Kidney epithelial cell (primary cell): ENCODE measurements at regions not wholly inside any gene's neighbourhood (a gene's known extent, or its start where the extent isn't known, plus 50 kb on each side); places are given as distances from the start of the nearest gene placed in this dataset.
"Not testable (repeated sequence)": the region's sequence is repeated elsewhere in the genome, so short reads cannot be mapped to it uniquely, and the experiment has no call there.

Experiments used
- DNase-seq: peaks from one replicate; pipeline ENCODE4 v3.0.0-alpha.2; 2010; ENCODE audit warnings: low read depth
- H3K27me3 ChIP-seq: 2 replicates; pipeline ENCODE4 v1.6.0; 2011; ENCODE audit warnings: low read length; ENCODE audit not compliant: control insufficient read depth, insufficient read depth
- H3K36me3 ChIP-seq: 2 replicates; pipeline ENCODE4 v1.5.1; 2011; ENCODE audit warnings: low read length; ENCODE audit not compliant: control insufficient read depth, insufficient read depth
- H3K4me3 ChIP-seq: 2 replicates; pipeline ENCODE4 v1.5.1; 2011; ENCODE audit warnings: low read depth, mild to moderate bottlenecking, control low read depth, low read length
- CTCF ChIP-seq: IDR thresholded peaks from 2 replicates; pipeline ENCODE4 v1.5.1; 2011; ENCODE audit warnings: mild to moderate bottlenecking, moderate library complexity, low read length, control low read depth, inconsistent platforms; ENCODE audit not compliant: insufficient read depth, poor library complexity, severe bottlenecking

DNA sequence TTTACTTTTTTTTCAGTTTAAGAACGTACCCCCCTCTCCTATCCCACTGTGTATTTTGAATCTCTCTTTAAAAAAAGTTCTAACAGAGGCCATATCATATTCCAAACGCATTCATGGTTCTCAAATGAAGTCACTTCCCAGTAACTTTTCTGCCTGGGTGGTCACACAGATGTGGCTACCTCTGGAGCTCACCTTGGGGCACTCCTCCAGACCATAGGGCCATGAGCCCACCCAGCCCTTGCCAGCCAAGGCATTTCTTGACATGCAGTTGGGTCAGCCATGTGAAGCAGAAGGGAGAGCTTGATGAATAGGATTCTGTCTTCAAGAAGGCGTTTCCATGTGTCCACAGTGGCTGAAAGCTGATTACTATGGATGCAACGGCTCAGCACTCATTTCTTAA is 239.3 kb downstream of the RAB11FIP2 start:
- H3K27me3 ChIP-seq = no peaks in the 10 kb centered on the region
- DNase-seq = no peak
- H3K36me3 ChIP-seq = no peaks in the 10 kb centered on the region
- H3K4me3 ChIP-seq = no peak overlapping the region
- no peak for TF ChIP-seq CTCF

- H3K4me3 ChIP-seq, H3K36me3 ChIP-seq, H3K27me3 ChIP-seq, DNase-seq: not testable (repeated sequence)
These were observed 230.9 kb downstream of the RAB11FIP2 start for GRCh38 chr10:117815816-117816215.

GRCh38 chr10:117817116-117817515 is 229.6 kb downstream of the RAB11FIP2 start:
- H3K36me3 ChIP-seq = no peaks in the 10 kb centered on the region
- DNase-seq = no peak
- H3K4me3 ChIP-seq = no peak overlapping the region
- TF ChIP-seq CTCF = no peak
- H3K27me3 ChIP-seq = no peaks in the 10 kb centered on the region

- no peak overlapping the region for H3K4me3 ChIP-seq
- H3K36me3 ChIP-seq = no peaks in the 10 kb centered on the region
- no peak for DNase-seq
- TF ChIP-seq CTCF = no peak
- no peaks in the 10 kb centered on the region for H3K27me3 ChIP-seq
These were observed 228.0 kb downstream of the RAB11FIP2 start for GRCh38 chr10:117818721-117819120.

DNA sequence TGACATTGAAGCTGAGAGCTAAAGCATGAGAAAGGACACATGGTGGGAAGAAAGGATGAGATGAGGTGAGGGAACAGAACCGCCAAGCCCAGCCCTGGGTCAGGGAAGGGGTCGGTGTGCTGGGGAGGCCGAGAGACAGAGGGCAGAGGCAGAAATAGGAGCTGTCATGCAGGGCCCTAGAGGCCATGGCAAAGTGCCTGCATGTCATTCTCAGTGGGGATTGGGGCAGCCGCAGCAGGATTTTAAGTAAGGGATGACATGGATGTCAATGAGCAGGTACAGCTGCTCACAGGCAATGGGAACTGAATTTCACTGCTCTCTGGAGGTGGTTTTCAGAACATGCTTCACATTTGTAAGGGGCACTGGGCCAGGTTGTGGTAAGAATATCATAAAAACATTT is 227.4 kb downstream of the RAB11FIP2 start:
- TF ChIP-seq CTCF = no peak
- Histone ChIP-seq H3K36me3 (no peaks in the 10 kb centered on the region), H3K4me3 (no peak overlapping the region), H3K27me3 (no peaks in the 10 kb centered on the region)
- no peak for DNase-seq

DNA sequence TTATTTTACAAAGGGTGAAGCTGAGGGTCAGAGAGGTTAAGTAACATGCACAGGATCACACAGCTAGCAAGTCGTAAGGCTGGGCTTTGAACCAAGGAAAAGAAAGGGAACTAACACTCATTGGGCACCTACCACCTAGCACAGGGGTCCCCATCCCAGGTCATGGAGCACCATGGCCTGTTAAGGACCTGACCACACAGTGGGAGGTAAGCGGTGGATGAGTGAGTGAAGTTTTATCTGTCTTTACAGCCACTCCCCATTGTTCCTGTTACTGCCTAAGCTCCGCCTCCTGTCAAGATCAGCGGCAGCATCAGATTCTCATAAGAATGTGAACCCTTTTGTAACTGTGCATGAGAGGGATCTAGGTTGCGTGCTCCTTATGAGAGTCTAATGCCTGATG is 222.8 kb downstream of the RAB11FIP2 start:
- Histone ChIP-seq H3K4me3 (no peak overlapping the region), H3K27me3 (no peaks in the 10 kb centered on the region), H3K36me3 (no peaks in the 10 kb centered on the region)
- no peak for DNase-seq
- TF ChIP-seq CTCF = no peak

DNA sequence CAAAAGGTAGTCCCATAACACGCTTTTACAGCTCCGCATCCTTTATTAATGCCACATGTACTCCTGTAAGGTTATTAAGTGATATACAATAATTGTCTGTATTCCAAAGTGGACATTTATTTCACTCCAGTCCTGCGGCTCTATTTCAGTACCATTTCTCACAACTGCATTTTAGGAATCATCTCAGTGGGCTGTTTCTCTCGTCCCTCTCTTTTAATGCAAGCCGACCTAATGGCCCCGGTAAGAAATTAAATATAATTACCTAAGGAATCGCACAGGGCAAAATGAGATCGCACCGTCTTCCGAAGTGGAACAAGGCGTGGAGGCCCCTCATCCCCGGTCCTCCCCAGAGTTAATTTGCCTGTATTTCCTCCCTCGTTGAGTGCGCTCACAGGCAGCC is 216.5 kb downstream of the RAB11FIP2 start:
- no peak for TF ChIP-seq CTCF
- Histone ChIP-seq H3K27me3 (no peaks in the 10 kb centered on the region), H3K36me3 (no peaks in the 10 kb centered on the region), H3K4me3 (no peak overlapping the region)
- no peak for DNase-seq
